ENCODE measurements at regions not wholly inside any gene's neighbourhood (a gene's known extent, or its start where the extent isn't known, plus 50 kb on each side); places are given as distances from the start of the nearest gene placed in this dataset.

DNA sequence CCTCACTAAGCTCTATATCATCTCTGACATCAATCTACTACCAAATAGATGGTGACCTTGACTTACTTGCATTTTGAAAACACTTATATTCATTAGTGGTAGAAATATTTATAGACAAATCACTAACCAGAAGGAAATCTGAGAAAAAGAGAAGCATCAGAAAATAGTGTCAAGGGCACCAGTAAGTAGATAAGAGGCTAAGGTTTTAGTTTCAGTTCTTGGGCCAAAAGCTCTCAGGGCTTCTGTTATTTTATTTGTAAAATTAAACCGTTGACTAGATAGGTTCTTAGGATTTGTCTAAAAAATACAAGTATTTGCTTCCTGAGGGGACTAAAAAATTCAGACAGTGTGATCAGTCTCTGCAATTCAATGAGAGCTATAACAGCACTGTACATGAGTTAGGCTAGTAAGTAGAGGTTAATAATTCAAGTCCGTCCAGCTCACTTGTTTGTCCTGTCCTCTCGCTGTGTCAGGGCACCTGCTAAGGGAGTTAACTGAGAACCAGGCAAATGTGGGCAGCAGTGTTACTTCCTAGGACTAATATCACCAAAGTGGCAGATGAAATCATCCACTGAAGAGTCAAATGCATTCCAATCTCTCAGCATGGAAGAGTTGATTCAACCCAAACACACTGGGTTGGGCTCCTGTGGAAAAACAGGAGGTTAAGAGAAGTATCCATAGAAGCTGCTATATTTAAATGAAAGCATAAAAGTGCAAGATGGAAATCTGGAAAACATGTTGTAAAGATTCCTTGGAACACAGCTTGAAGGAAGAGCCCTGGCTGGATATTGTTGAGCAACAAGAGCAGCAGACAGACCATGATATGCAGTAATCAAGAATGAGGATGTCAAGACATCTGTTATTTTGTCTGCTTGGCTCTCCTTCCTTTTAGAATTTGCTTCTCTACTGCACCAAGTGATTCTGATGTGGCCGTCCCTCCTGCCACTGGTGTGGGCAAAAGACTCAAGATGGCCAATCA, 134.9 kb upstream of the ZBTB20 start:
- TF ChIP-seq, protein P1, sequence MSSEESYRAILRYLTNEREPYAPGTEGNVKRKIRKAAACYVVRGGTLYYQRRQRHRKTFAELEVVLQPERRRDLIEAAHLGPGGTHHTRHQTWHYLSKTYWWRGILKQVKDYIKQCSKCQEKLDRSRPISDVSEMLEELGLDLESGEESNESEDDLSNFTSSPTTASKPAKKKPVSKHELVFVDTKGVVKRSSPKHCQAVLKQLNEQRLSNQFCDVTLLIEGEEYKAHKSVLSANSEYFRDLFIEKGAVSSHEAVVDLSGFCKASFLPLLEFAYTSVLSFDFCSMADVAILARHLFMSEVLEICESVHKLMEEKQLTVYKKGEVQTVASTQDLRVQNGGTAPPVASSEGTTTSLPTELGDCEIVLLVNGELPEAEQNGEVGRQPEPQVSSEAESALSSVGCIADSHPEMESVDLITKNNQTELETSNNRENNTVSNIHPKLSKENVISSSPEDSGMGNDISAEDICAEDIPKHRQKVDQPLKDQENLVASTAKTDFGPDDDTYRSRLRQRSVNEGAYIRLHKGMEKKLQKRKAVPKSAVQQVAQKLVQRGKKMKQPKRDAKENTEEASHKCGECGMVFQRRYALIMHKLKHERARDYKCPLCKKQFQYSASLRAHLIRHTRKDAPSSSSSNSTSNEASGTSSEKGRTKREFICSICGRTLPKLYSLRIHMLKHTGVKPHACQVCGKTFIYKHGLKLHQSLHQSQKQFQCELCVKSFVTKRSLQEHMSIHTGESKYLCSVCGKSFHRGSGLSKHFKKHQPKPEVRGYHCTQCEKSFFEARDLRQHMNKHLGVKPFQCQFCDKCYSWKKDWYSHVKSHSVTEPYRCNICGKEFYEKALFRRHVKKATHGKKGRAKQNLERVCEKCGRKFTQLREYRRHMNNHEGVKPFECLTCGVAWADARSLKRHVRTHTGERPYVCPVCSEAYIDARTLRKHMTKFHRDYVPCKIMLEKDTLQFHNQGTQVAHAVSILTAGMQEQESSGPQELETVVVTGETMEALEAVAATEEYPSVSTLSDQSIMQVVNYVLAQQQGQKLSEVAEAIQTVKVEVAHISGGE (CRISPR knock-in tag; IDR thresholded peaks at IDR 0.05), result no peak
- no peak for TF ChIP-seq NRF1 (conservative IDR thresholded peaks at IDR 0.05; ENCODE audit: low read depth, low read length)
- TF ChIP-seq CHD2 (IDR thresholded peaks at IDR 0.05; ENCODE audit: borderline replicate concordance, low read depth, low read length), result no peak
